Heart left ventricle (tissue), 13 donors: ENCODE measurements at regions not wholly inside any gene's neighbourhood (a gene's known extent, or its start where the extent isn't known, plus 50 kb on each side); places are given as distances from the start of the nearest gene placed in this dataset.

ENCODE experiments used
- CTCF ChIP-seq, 12 donors: fragments of 200-600 bp; sonication (generic) in 4 of 12; IDR thresholded peaks; one replicate each; pipeline versions ENCODE4 v1.5.0 to v1.8.0; 2018 to 2022; ENCODE audit warnings: antibody characterized with exemption in 12 of 12, mild to moderate bottlenecking in 5 of 12
- POLR2A ChIP-seq, 2 donors: fragments of 450-650 bp; IDR thresholded peaks; one replicate each; pipeline ENCODE4 v1.6.1; 2017; ENCODE audit warnings: antibody characterized with exemption in 2 of 2, mild to moderate bottlenecking in 2 of 2, moderate library complexity in 2 of 2
- donor health status: ischemic (EF 13 %, LVEDD 7.1; RV severe dilation, severe dysfunction).
- donor health status: DM: no; HTN: yes; CAD: no.
- donor health status: DM: no; HTN: no; CAD: no.
- donor health status: ischemic (EF 25% LVEDD 6.9; RV normal size, moderate dysfunction).
- donor health status: ischemic (EF 25% LVEDD 5.7; RV mildly dilated, moderate dysfunction).
- donor health status: ischemic (EF 35%, LVEDD 5.7; RV mildly dilated, moderate dysfunction).
- donor health status: nonischemic (EF 11% LVEDD 7.7; RV severe dilation, severe dysfunction).
- donor health status: DM: yes; HTN: yes; CAD: no.
- donor health status: PGD.
- donor health status: ischemic (EF 29% LVEDD 5.4; RV normal size, mild dysfunction).
- donor health status: nonischemic (EF 23%, LVEDD 6.1; RV moderate dilation, normal function).

GRCh38 chr7:52897713-52898112 lies 137.7 kb upstream of the POM121L12 start:
- TF ChIP-seq POLR2A (IDR thresholded peaks at IDR 0.05): no peak
- no peak for TF ChIP-seq CTCF (IDR thresholded peaks at IDR 0.05)
